GM21381 (cell line): ENCODE measurements at regions not wholly inside any gene's neighbourhood (a gene's known extent, or its start where the extent isn't known, plus 50 kb on each side); places are given as distances from the start of the nearest gene placed in this dataset.
"Not testable (repeated sequence)": the region's sequence is repeated elsewhere in the genome, so short reads cannot be mapped to it uniquely, and the experiment has no call there.

ENCODE experiments used
- ATAC-seq: cut with Tn5 transposase; IDR thresholded peaks from one replicate; pipeline ENCODE4 v1.9.1; 2021; ENCODE audit warnings: mild to moderate bottlenecking, moderate library complexity; ENCODE audit not compliant: unreplicated experiment

- no peak for ATAC-seq
Observed at GRCh38 chr20:53801609-53802370, 208.2 kb upstream of the ZNF217 start.

- no peak for ATAC-seq
Observed at GRCh38 chr20:53800883-53801604, 207.4 kb upstream of the ZNF217 start.

DNA sequence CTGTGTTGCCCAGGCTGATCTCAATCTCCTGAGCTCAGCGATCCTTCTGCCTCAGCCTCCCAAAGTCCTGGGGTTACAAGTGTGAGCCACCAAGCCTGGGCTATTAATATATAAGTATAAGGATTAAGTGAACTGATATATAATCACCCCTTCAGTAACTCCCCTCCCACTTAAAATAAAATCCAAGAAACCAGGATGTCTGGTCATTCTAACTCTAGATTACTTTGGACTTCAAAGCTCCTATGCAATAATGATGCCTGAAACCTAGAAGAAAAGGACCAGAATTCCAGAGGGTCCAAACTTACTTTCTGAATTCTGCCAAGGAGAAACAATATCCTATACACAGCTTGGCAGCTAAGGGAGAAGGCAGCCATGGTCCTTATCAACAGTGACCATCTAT, 206.8 kb upstream of the ZNF217 start:
- no peak for ATAC-seq

DNA sequence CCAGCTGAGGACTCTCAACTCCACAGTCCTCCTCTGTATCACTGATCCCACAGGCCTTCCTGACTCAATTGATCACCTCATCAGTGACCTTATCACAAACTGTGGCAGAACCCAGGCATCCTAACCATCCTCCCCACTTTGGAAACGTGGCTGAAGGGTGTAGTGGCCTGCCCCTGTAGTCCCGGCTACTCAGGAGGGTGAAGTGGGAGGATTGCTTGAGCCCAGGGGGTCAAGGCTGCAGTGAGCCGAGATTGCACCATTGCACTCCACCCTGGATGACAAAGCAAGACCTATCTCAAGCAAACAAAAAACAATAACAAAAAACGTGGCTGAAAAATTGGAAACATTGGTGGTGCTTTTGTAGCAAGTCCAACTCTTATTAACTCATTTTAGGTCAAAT, 203.4 kb upstream of the ZNF217 start:
- ATAC-seq, result no peak

DNA sequence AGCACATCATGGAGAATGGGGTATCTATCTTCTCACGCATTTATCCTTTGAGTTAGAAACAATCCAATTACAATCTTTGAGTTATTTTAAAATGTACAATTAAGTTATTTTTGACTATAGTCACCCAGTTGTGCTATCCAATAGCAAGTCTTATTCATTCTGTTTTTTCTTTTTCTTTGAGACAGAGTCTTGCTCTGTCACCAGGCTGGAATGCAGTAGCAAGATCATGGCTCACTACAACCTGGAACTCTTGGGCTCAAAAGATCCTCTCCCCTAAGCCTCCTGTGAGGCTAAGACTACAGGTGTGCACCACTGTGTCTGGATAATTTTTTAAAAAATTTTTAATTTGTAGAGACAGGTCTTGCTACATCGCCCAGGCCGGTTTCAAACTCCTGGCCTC, 201.5 kb upstream of the ZNF217 start:
- no peak for ATAC-seq

DNA sequence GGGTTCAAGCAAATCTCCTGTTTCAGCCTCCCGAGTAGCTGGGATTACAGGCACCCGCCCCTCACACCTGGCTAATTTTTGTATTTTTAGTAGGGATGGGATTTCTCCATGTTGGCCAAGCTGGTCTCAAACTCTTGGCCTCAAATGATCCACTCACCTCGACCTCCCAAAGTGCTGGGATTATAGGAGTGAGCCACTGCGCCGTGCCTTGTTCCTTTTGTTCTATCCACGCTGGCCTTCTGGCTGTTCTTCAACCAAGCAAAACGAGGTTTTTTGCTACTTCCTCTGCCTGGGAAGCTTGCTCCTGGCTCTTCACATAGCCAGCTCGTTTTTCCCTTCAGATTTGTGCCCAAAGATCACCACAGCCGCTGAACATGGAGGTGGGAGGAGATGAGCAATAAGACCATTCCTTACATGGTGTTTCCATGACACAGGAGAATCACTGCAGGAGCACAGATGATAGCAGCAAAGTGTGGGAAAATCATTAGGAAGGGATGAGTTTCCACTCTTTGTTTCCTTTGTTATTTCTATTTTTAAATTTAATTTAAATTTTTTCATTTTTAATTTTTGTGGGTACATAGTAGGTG, 201.0 kb upstream of the ZNF217 start:
- no peak for ATAC-seq

GRCh38 chr20:53793783-53794383, 200.2 kb upstream of the ZNF217 start:
- ATAC-seq, result no peak

DNA sequence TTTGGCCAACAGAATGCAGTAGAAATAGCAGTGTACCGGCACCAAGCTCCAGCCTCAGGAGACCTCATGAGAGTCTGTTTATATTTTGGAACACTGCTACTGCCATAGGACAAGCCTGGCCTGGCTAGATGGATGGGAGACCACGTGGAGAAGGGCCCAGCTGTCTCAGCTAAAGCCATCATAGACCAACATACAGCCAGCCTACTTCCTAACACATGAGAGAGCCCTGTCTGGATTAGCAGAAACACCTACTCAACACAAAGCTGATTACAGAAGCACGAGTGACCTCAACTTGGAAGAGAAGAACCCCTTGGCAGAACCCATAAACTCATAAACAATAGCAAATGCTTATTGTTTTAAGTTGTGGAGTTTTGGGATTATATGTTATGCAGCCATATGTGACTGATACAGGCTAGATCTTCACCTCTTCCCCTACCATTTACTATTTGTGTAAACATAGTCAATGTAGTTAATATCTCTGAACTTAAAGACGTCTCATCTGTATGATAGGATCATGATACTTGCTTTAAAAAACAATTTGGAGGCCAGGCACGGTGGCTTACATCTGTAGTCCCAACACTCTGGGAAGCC, 199.4 kb upstream of the ZNF217 start:
- ATAC-seq, result no peak

GRCh38 chr20:53789989-53790675, 196.5 kb upstream of the ZNF217 start:
- ATAC-seq, result no peak

DNA sequence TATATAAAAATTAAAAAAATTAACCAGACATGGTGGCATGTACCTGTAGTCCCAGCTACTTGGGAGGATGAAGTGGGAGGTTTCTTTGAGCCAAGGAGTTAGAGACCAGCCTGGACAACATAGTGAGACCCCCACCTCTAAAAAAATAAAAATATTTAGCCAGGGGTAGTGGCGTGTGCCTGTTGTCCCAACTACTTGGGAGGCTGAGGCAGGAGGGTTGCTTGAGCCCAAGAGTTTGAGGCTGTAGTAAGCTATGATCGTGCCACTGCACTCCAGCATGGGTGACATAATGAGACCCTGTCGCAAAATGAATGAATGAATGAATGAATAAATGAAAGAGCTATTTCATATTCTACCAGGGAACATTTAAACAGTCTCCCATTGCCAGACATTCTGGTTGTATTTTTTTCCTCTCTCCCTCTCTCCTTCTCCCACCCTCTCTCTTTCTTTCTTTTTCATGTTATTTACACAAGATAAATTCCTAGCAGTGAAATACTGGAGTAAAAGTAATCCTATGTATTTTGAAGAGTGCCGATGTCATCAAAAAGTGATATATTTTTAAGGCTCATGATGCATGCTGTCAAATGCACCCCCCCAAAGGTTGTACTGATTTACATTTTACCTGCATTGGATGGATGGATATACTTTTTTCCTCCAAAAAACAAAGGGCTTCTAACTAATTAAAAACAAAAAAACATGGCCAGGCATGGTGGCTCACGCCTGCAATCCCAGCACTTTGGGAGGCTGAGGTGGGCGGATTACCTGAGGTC, 194.8 kb upstream of the ZNF217 start:
- ATAC-seq, result no peak

DNA sequence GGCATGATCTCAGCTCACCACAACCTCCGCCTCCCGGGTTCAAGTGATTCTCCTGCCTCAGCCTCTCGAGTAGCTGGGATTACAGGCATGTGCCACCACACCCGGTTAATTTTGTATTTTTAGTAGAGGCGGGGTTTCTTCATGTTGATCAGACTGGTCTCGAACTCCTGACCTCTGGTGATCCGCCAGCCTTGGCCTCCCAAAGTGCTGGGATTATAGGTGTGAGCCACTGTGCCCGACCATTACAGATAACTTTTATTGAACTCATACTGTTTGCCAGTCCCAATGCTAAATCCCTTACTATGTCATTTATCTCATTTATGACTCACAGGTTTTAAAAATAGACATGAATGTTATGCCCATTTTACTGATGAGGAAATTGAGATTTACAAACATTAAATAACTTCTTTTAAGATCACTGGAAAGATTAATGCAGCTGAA, 193.9 kb upstream of the ZNF217 start:
- not testable (repeated sequence) for ATAC-seq

DNA sequence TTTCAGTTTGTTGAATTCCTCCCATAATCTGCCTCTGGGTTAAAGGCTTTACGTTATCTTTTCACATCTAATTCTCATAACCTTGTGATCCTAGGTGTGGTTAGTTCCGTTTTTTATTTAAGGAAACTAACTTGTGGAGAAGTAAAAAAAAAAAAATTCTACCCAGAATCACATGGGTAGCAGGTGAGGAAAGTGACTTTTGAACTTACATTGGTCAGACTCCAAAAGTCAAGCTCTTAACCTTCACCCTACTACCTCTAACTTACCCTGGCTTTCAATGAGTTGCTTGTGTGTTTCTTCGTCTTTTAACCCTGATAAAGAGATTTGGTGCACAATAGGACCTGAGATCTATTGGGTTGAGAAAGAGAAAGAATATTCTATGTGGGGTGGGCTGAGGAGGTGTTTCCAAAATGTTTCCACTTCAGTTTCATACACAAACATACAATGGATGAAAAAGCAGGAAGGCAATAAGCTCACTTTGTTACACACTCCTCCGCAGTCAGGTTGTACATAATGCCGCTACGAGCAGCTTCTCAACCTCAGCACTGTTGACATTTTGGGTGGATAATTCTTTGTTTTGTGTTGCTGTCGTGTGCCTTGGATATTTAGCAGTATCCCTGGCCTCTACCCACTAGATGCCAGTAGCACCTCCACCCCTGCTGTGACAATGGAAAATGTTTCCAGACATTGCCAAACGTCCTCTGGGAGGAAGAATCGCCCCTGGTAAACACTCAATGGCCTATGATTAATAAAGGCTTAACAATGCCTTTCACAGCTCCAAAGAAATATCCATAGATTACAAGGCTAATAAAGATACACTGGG, 193.0 kb upstream of the ZNF217 start:
- no peak for ATAC-seq

- ATAC-seq, result no peak
Observed at GRCh38 chr20:53786071-53786444, 192.4 kb upstream of the ZNF217 start.

- no peak for ATAC-seq
Observed at GRCh38 chr20:53785320-53785719, 191.7 kb upstream of the ZNF217 start.

DNA sequence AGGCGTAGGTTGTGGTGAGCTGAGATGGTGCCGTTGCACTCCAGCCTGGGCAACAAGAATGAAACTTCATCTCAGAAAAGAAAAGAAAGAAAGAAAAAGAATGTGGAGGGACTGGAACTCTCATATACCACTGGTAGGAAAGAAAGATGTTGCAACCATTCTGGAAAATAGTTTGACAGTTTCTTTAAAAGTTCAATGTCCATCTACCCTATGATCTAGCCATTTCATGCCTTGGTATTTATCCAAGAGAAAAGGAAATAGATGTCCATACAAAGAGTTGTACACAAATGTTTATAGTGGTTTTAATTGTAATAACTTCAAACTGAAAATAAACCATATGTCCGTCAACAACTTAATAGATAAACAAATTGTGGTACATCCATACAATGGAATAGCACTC, 190.1 kb upstream of the ZNF217 start:
- no peak for ATAC-seq

GRCh38 chr20:53782612-53783246, 189.1 kb upstream of the ZNF217 start:
- no peak for ATAC-seq

GRCh38 chr20:53779822-53780221, 186.2 kb upstream of the ZNF217 start:
- ATAC-seq, result no peak

- ATAC-seq, result no peak
Observed at GRCh38 chr20:53778736-53779135, 185.1 kb upstream of the ZNF217 start.
